HEK293 (cell line): ENCODE measurements at regions not wholly inside any gene's neighbourhood (a gene's known extent, or its start where the extent isn't known, plus 50 kb on each side); places are given as distances from the start of the nearest gene placed in this dataset.

Experiments
- KLF16 ChIP-seq: fragments of 450-650 bp; formaldehyde crosslinking; IDR thresholded peaks from 2 replicates; pipeline ENCODE4 v1.5.1; 2017; ENCODE audit warnings: missing biosample characterization, missing genetic modification characterization
- KLF9 ChIP-seq: fragments of 450-650 bp; formaldehyde crosslinking; IDR thresholded peaks from 2 replicates; pipeline ENCODE4 v1.5.1; 2016; ENCODE audit warnings: missing biosample characterization, missing genetic modification characterization, low read depth
- TCF7L2 ChIP-seq: IDR thresholded peaks from 2 replicates; pipeline ENCODE4 v1.6.1; 2011; ENCODE audit warnings: low read depth, mild to moderate bottlenecking, inconsistent platforms, low read length, moderate library complexity, borderline replicate concordance
- WT1 ChIP-seq: fragments of 450-650 bp; formaldehyde crosslinking; IDR thresholded peaks from 2 replicates; pipeline ENCODE4 v1.5.1; 2016; ENCODE audit warnings: missing biosample characterization, missing genetic modification characterization
- ZNF140 ChIP-seq: fragments of 450-650 bp; formaldehyde crosslinking; IDR thresholded peaks from 2 replicates; pipeline ENCODE4 v1.5.1; 2016; ENCODE audit warnings: missing biosample characterization, missing genetic modification characterization
- ZNF174 ChIP-seq: fragments of 450-650 bp; formaldehyde crosslinking; IDR thresholded peaks from 2 replicates; pipeline ENCODE4 v1.5.0; 2017; ENCODE audit warnings: missing biosample characterization, mild to moderate bottlenecking, missing genetic modification characterization
- ZNF202 ChIP-seq: fragments of 450-650 bp; formaldehyde crosslinking; IDR thresholded peaks from 2 replicates; pipeline ENCODE4 v1.5.1; 2016; ENCODE audit warnings: missing biosample characterization, missing genetic modification characterization, borderline replicate concordance
- ZNF747 ChIP-seq: fragments of 450-650 bp; formaldehyde crosslinking; IDR thresholded peaks from 2 replicates; pipeline ENCODE4 v1.5.1; 2016; ENCODE audit warnings: missing biosample characterization, missing genetic modification characterization
- ZNF792 ChIP-seq: fragments of 450-650 bp; formaldehyde crosslinking; IDR thresholded peaks from 2 replicates; pipeline ENCODE4 v1.5.1; 2016; ENCODE audit warnings: missing biosample characterization, missing genetic modification characterization
- TF ChIP-seq, protein P1 (sequence below): fragments of 450-650 bp; formaldehyde crosslinking; IDR thresholded peaks from 2 replicates; pipeline ENCODE4 v1.5.1; 2016; ENCODE audit warnings: missing biosample characterization, missing genetic modification characterization
- TF ChIP-seq, protein P2 (sequence below): fragments of 450-650 bp; formaldehyde crosslinking; optimal IDR thresholded peaks from 2 replicates; pipeline ENCODE3; 2016; ENCODE audit warnings: missing biosample characterization, mild to moderate bottlenecking, missing genetic modification characterization

DNA sequence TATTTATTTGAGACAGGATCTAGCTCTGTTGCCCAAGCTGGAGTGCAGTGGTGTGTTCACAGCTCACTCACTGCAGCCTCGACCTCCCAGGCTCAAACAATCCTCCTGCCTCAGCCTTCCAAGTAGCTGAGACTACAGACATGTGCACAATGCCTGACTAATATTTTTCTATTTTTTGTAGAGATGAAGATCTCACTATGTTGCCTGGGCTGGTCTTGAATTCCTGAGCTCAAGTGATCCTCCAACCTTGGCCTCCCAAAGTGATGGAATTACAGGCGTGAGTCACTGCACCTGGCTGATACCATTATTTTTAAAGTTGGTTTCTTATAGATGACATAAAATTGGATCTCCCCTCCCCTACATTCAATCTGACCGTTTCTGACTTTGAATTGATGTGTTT is 139.5 kb upstream of the RGMA start:
- TF ChIP-seq, protein P1, sequence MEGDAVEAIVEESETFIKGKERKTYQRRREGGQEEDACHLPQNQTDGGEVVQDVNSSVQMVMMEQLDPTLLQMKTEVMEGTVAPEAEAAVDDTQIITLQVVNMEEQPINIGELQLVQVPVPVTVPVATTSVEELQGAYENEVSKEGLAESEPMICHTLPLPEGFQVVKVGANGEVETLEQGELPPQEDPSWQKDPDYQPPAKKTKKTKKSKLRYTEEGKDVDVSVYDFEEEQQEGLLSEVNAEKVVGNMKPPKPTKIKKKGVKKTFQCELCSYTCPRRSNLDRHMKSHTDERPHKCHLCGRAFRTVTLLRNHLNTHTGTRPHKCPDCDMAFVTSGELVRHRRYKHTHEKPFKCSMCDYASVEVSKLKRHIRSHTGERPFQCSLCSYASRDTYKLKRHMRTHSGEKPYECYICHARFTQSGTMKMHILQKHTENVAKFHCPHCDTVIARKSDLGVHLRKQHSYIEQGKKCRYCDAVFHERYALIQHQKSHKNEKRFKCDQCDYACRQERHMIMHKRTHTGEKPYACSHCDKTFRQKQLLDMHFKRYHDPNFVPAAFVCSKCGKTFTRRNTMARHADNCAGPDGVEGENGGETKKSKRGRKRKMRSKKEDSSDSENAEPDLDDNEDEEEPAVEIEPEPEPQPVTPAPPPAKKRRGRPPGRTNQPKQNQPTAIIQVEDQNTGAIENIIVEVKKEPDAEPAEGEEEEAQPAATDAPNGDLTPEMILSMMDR (tag by site-specific recombination): no peak
- TF ChIP-seq WT1 (no peak), ZNF202 (tag by site-specific recombination) (no peak), KLF9 (tag by site-specific recombination) (no peak), TCF7L2 (no peak), ZNF747 (tag by site-specific recombination) (no peak), ZNF140 (tag by site-specific recombination) (no peak), ZNF174 (tag by site-specific recombination) (no peak), KLF16 (tag by site-specific recombination) (no peak), ZNF792 (tag by site-specific recombination) (no peak)
- TF ChIP-seq, protein P2, sequence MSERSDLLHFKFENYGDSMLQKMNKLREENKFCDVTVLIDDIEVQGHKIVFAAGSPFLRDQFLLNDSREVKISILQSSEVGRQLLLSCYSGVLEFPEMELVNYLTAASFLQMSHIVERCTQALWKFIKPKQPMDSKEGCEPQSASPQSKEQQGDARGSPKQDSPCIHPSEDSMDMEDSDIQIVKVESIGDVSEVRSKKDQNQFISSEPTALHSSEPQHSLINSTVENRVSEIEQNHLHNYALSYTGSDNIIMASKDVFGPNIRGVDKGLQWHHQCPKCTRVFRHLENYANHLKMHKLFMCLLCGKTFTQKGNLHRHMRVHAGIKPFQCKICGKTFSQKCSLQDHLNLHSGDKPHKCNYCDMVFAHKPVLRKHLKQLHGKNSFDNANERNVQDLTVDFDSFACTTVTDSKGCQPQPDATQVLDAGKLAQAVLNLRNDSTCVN (tag by site-specific recombination): no peak
